Stimulated activated CD8-positive, alpha-beta memory T cell treated with anti-CD3 and anti-CD28 coated beads, Interleukin-4, amount 100 ng/mL, for 48 hours (primary cell): ENCODE measurements at regions not wholly inside any gene's neighbourhood (a gene's known extent, or its start where the extent isn't known, plus 50 kb on each side); places are given as distances from the start of the nearest gene placed in this dataset.

Source experiments
- DNase-seq: peaks from one replicate; pipeline ENCODE4 v3.0.0-alpha.2; 2020

GRCh38 chr11:29305456-29306232 is 711.2 kb downstream of the KCNA4 start:
- DNase-seq = no peak

GRCh38 chr11:29300420-29300819 is 716.4 kb downstream of the KCNA4 start:
- no peak for DNase-seq

- DNase-seq = no peak
These were observed 720.1 kb downstream of the KCNA4 start for GRCh38 chr11:29296680-29297079.

GRCh38 chr11:29293825-29294224 is 723.0 kb downstream of the KCNA4 start:
- no peak for DNase-seq

- no peak for DNase-seq
These were observed 734.7 kb downstream of the KCNA4 start for GRCh38 chr11:29282088-29282487.

GRCh38 chr11:29281271-29281777 is 735.5 kb downstream of the KCNA4 start:
- no peak for DNase-seq

GRCh38 chr11:29280452-29280851 is 736.4 kb downstream of the KCNA4 start:
- DNase-seq = no peak

- DNase-seq = no peak
These were observed 737.1 kb downstream of the KCNA4 start for GRCh38 chr11:29279716-29280115.

- no peak for DNase-seq
These were observed 744.7 kb downstream of the KCNA4 start for GRCh38 chr11:29272019-29272654.

GRCh38 chr11:29271616-29272015 is 745.2 kb downstream of the KCNA4 start:
- no peak for DNase-seq

- DNase-seq = no peak
These were observed 748.1 kb downstream of the KCNA4 start for GRCh38 chr11:29268733-29269132.

GRCh38 chr11:29265792-29266191 is 751.0 kb downstream of the KCNA4 start:
- no peak for DNase-seq

GRCh38 chr11:29265381-29265780 is 751.4 kb downstream of the KCNA4 start:
- DNase-seq = no peak

- no peak for DNase-seq
These were observed 752.7 kb downstream of the KCNA4 start for GRCh38 chr11:29263971-29264682.

- no peak for DNase-seq
These were observed 755.0 kb downstream of the KCNA4 start for GRCh38 chr11:29261831-29262230.

GRCh38 chr11:29260939-29261705 is 755.7 kb downstream of the KCNA4 start:
- DNase-seq = no peak

- no peak for DNase-seq
These were observed 758.4 kb downstream of the KCNA4 start for GRCh38 chr11:29258411-29258810.

GRCh38 chr11:29256580-29256979 is 760.2 kb downstream of the KCNA4 start:
- no peak for DNase-seq

- no peak for DNase-seq
These were observed 761.4 kb downstream of the KCNA4 start for GRCh38 chr11:29255401-29255800.

- DNase-seq = no peak
These were observed 765.1 kb downstream of the KCNA4 start for GRCh38 chr11:29251738-29252137.

- DNase-seq = no peak
These were observed 767.1 kb downstream of the KCNA4 start for GRCh38 chr11:29249713-29250112.

- no peak for DNase-seq
These were observed 772.5 kb downstream of the KCNA4 start for GRCh38 chr11:29244355-29244754.

- DNase-seq = no peak
These were observed 773.2 kb downstream of the KCNA4 start for GRCh38 chr11:29243616-29244015.
